Activated CD8-positive, alpha-beta T cell treated with anti-CD3 and anti-CD28 coated beads, Interleukin-2, amount 10 ng/mL, durations not matched to agents 7 days and 5 days (primary cell): ENCODE measurements at regions not wholly inside any gene's neighbourhood (a gene's known extent, or its start where the extent isn't known, plus 50 kb on each side); places are given as distances from the start of the nearest gene placed in this dataset.
"Not testable (repeated sequence)": the region's sequence is repeated elsewhere in the genome, so short reads cannot be mapped to it uniquely, and the experiment has no call there.

ENCODE experiments used
- ATAC-seq: fragments of 150-1000 bp; cut with Tn5 transposase; one replicate; pipeline ENCODE4 v1.10.0; 2021; ENCODE audit warnings: moderate library complexity
- CTCF ChIA-PET: fragments of 350-600 bp; sonication (Branson Sonifier 250); formaldehyde crosslinking; loops from one replicate; lab custom pipeline; 2021; ENCODE audit warnings: antibody characterized with exemption; lab: Charles Lee
- POLR2A ChIA-PET: fragments of 350-600 bp; sonication (Branson Sonifier 250); formaldehyde crosslinking; loops from one replicate; lab custom pipeline; 2021; ENCODE audit warnings: antibody characterized with exemption; lab: Charles Lee
- DNase-seq: peaks from one replicate; pipeline ENCODE4 v3.0.0-alpha.2; 2020
- H3K27ac Mint-ChIP-seq: one replicate; pipeline ENCODE4 v1.8.0; 2021; ENCODE audit warnings: mild to moderate bottlenecking, mixed read lengths
- H3K27me3 Mint-ChIP-seq: one replicate; pipeline ENCODE4 v1.8.0; 2021; ENCODE audit warnings: low read depth, mixed read lengths
- H3K36me3 Mint-ChIP-seq: one replicate; pipeline ENCODE4 v1.8.0; 2021; ENCODE audit warnings: low read depth, mixed read lengths
- H3K4me1 Mint-ChIP-seq: one replicate; pipeline ENCODE4 v1.8.0; 2021; ENCODE audit warnings: low read depth, mixed read lengths
- H3K4me3 Mint-ChIP-seq: one replicate; pipeline ENCODE4 v1.8.0; 2021; ENCODE audit warnings: mild to moderate bottlenecking, mixed read lengths
- H3K9me3 Mint-ChIP-seq: one replicate; pipeline ENCODE4 v1.8.0; 2022; ENCODE audit warnings: mixed read lengths; ENCODE audit not compliant: insufficient read depth

GRCh38 chr16:32038783-32039496, 165.3 kb downstream of the ZNF267 start:
- H3K4me3 Mint-ChIP-seq, H3K4me1 Mint-ChIP-seq, H3K27ac Mint-ChIP-seq, H3K27me3 Mint-ChIP-seq, POLR2A ChIA-PET, H3K9me3 Mint-ChIP-seq, CTCF ChIA-PET, H3K36me3 Mint-ChIP-seq, ATAC-seq: not testable (repeated sequence)
- DNase-seq = peak; percentile 28

GRCh38 chr16:32039919-32040318, 166.3 kb downstream of the ZNF267 start:
- H3K9me3 Mint-ChIP-seq, CTCF ChIA-PET, H3K27me3 Mint-ChIP-seq, H3K4me3 Mint-ChIP-seq, ATAC-seq, H3K27ac Mint-ChIP-seq, H3K4me1 Mint-ChIP-seq, POLR2A ChIA-PET, H3K36me3 Mint-ChIP-seq, DNase-seq: not testable (repeated sequence)

GRCh38 chr16:32066016-32066651, 187.0 kb upstream of the TP53TG3D start:
- DNase-seq = peak; percentile 23
- POLR2A ChIA-PET, CTCF ChIA-PET: not testable (repeated sequence)

GRCh38 chr16:32071586-32071985, 181.5 kb upstream of the TP53TG3D start:
- DNase-seq, POLR2A ChIA-PET, H3K9me3 Mint-ChIP-seq, H3K27me3 Mint-ChIP-seq, ATAC-seq, H3K27ac Mint-ChIP-seq, CTCF ChIA-PET, H3K36me3 Mint-ChIP-seq, H3K4me3 Mint-ChIP-seq, H3K4me1 Mint-ChIP-seq: not testable (repeated sequence)

More at GRCh38 chr16:32066016-32066651, 187.0 kb upstream of the TP53TG3D start:
- H3K27me3 Mint-ChIP-seq, H3K36me3 Mint-ChIP-seq, H3K4me3 Mint-ChIP-seq, ATAC-seq, H3K4me1 Mint-ChIP-seq, H3K9me3 Mint-ChIP-seq, H3K27ac Mint-ChIP-seq: not testable (repeated sequence)

GRCh38 chr16:32083891-32084290, 169.2 kb upstream of the TP53TG3D start:
- H3K9me3 Mint-ChIP-seq, ATAC-seq, H3K27me3 Mint-ChIP-seq, POLR2A ChIA-PET, DNase-seq, H3K4me1 Mint-ChIP-seq, H3K4me3 Mint-ChIP-seq, H3K27ac Mint-ChIP-seq, H3K36me3 Mint-ChIP-seq, CTCF ChIA-PET: not testable (repeated sequence)

GRCh38 chr16:32084656-32085401, 168.3 kb upstream of the TP53TG3D start:
- DNase-seq, H3K36me3 Mint-ChIP-seq, ATAC-seq, H3K4me3 Mint-ChIP-seq, POLR2A ChIA-PET, H3K9me3 Mint-ChIP-seq, CTCF ChIA-PET, H3K27ac Mint-ChIP-seq, H3K27me3 Mint-ChIP-seq, H3K4me1 Mint-ChIP-seq: not testable (repeated sequence)

GRCh38 chr16:32085438-32086141, 167.5 kb upstream of the TP53TG3D start:
- CTCF ChIA-PET, DNase-seq, H3K27ac Mint-ChIP-seq, H3K4me1 Mint-ChIP-seq, H3K9me3 Mint-ChIP-seq, POLR2A ChIA-PET, H3K4me3 Mint-ChIP-seq, H3K27me3 Mint-ChIP-seq, ATAC-seq, H3K36me3 Mint-ChIP-seq: not testable (repeated sequence)

GRCh38 chr16:32115562-32115961, 137.5 kb upstream of the TP53TG3D start:
- ATAC-seq, H3K4me1 Mint-ChIP-seq, H3K36me3 Mint-ChIP-seq, H3K27ac Mint-ChIP-seq, DNase-seq, CTCF ChIA-PET, H3K4me3 Mint-ChIP-seq, POLR2A ChIA-PET, H3K9me3 Mint-ChIP-seq: not testable (repeated sequence)
- peaks cover 10% of the 10 kb centered on the region for H3K27me3 Mint-ChIP-seq

- H3K9me3 Mint-ChIP-seq = no peaks in the 10 kb centered on the region
- H3K36me3 Mint-ChIP-seq = no peaks in the 10 kb centered on the region
- CTCF ChIA-PET = no interaction called here
- no peak for ATAC-seq
- no peak overlapping the region for H3K27ac Mint-ChIP-seq
- H3K4me3 Mint-ChIP-seq = peak overlapping the region; percentile 22
- DNase-seq = no peak
- peaks cover 2% of the 10 kb centered on the region for H3K4me1 Mint-ChIP-seq
- POLR2A ChIA-PET = no interaction called here
- H3K27me3 Mint-ChIP-seq = peaks cover 10% of the 10 kb centered on the region
Measured at GRCh38 chr16:32116080-32116479, 137.0 kb upstream of the TP53TG3D start.

GRCh38 chr16:32116533-32116932, 136.6 kb upstream of the TP53TG3D start:
- H3K4me1 Mint-ChIP-seq, POLR2A ChIA-PET, H3K36me3 Mint-ChIP-seq, DNase-seq, H3K9me3 Mint-ChIP-seq, CTCF ChIA-PET, H3K27ac Mint-ChIP-seq, ATAC-seq, H3K4me3 Mint-ChIP-seq: not testable (repeated sequence)
- H3K27me3 Mint-ChIP-seq = peaks cover 10% of the 10 kb centered on the region

- H3K4me1 Mint-ChIP-seq, H3K4me3 Mint-ChIP-seq, ATAC-seq, H3K27me3 Mint-ChIP-seq, H3K36me3 Mint-ChIP-seq, H3K9me3 Mint-ChIP-seq, DNase-seq, CTCF ChIA-PET, POLR2A ChIA-PET, H3K27ac Mint-ChIP-seq: not testable (repeated sequence)
Measured at GRCh38 chr16:32120372-32120771, 132.7 kb upstream of the TP53TG3D start.

GRCh38 chr16:32120779-32121178, 132.3 kb upstream of the TP53TG3D start:
- H3K4me1 Mint-ChIP-seq, H3K9me3 Mint-ChIP-seq, H3K4me3 Mint-ChIP-seq, H3K36me3 Mint-ChIP-seq, CTCF ChIA-PET, H3K27ac Mint-ChIP-seq, POLR2A ChIA-PET, ATAC-seq, DNase-seq, H3K27me3 Mint-ChIP-seq: not testable (repeated sequence)
